HepG2 (cell line): ENCODE measurements at regions not wholly inside any gene's neighbourhood (a gene's known extent, or its start where the extent isn't known, plus 50 kb on each side); places are given as distances from the start of the nearest gene placed in this dataset.

Experiments
- ATAC-seq: fragments of 200-7000 bp; cut with Tn5 transposase; 3 replicates; pipeline ENCODE4 v1.9.1; 2020; ENCODE audit warnings: mild to moderate bottlenecking, moderate library complexity
- BruUV-seq: library from RNA; stranded (reverse); fragments of 400-500 nt; replicated peaks from 2 replicates; lab custom pipeline; 2021; lab: Mats Ljungman, UMichigan
- CTCF ChIA-PET: fragments of 300-600 bp; formaldehyde crosslinking; extraction: SDS; loops from one replicate; lab custom pipeline; 2021; ENCODE audit warnings: low total read pairs, inconsistent platforms, low intra/inter-chr PET ratio; lab: Yijun Ruan, JAX
- POLR2A ChIA-PET: fragments of 350-600 bp; sonication (Branson Sonifier 250); formaldehyde crosslinking; loops from one replicate; lab custom pipeline; 2020; ENCODE audit warnings: antibody characterized with exemption, inconsistent platforms; lab: Yijun Ruan, JAX
- DNase-seq: peaks from one replicate; pipeline ENCODE4 v3.0.0-alpha.2; 2015; ENCODE audit warnings: low spot score
- FAIRE-seq: peaks from 3 replicates; lab custom pipeline; 2011; peaks lifted over from hg19 to GRCh38; lab: Jason Lieb, UNC
- H2AFZ ChIP-seq: one replicate; pipeline ENCODE4 v1.6.1; 2011; ENCODE audit warnings: low read length, inconsistent platforms
- H3K27ac ChIP-seq: fragments of 300-600 bp; 3 replicates; pipeline ENCODE4 v1.8.0; 2011; ENCODE audit warnings: mixed run types, mild to moderate bottlenecking, mixed read lengths, low read length, inconsistent platforms; ENCODE audit not compliant: insufficient read depth; ENCODE audit errors: extremely low read length
- H3K27me3 ChIP-seq, 2 experiments: fragments of 200-600 bp in 1 of 2; 2 replicates in 1 of 2; 3 replicates in 1 of 2; pipeline versions ENCODE4 v1.6.0 to v1.8.0; 2011; ENCODE audit warnings: low read length in 2 of 2, mild to moderate bottlenecking in 2 of 2, moderate library complexity in 2 of 2, inconsistent platforms in 1 of 2; ENCODE audit not compliant: insufficient read depth in 2 of 2, control insufficient read depth in 1 of 2
- H3K36me3 ChIP-seq, 2 experiments: fragments of 200-600 bp in 1 of 2; replicated peaks in 1 of 2; 2 replicates in 1 of 2; 3 replicates in 1 of 2; pipeline versions ENCODE4 v1.5.1 to v1.8.0; 2011; ENCODE audit warnings: low read length in 2 of 2, inconsistent platforms in 1 of 2; ENCODE audit not compliant: insufficient read depth in 2 of 2, control insufficient read depth in 1 of 2
- H3K4me1 ChIP-seq: 2 replicates; pipeline ENCODE4 v1.5.1; 2012; ENCODE audit warnings: low read length, inconsistent platforms; ENCODE audit not compliant: insufficient read depth
- H3K4me2 ChIP-seq: 2 replicates; pipeline ENCODE4 v1.6.0; 2011; ENCODE audit warnings: low read depth, low read length, inconsistent platforms
- H3K4me3 ChIP-seq, 3 experiments: fragments of 200-600 bp in 1 of 3; sonication (generic), shearing (Covaris generic) in 1 of 3; replicated peaks in 1 of 3; 2 replicates each; pipeline ENCODE4 v1.5.1; 2011 to 2016; ENCODE audit warnings: low read length in 3 of 3, inconsistent platforms in 2 of 3, low read depth in 2 of 3, mild to moderate bottlenecking in 2 of 3, control low read depth in 1 of 3, mixed read lengths in 1 of 3; ENCODE audit not compliant: insufficient read depth in 1 of 3
- H3K79me2 ChIP-seq: one replicate; pipeline ENCODE4 v1.6.1; 2011; ENCODE audit warnings: low read length, inconsistent platforms; ENCODE audit not compliant: insufficient read depth
- H3K9ac ChIP-seq: 2 replicates; pipeline ENCODE4 v1.6.0; 2011; ENCODE audit warnings: mild to moderate bottlenecking, low read depth, low read length, inconsistent platforms; ENCODE audit not compliant: insufficient read depth
- H3K9me3 ChIP-seq: 2 replicates; pipeline ENCODE4 v1.5.1; 2012; ENCODE audit warnings: mild to moderate bottlenecking, low read length
- H4K20me1 ChIP-seq: 2 replicates; pipeline ENCODE4 v1.6.0; 2011; ENCODE audit warnings: inconsistent platforms, mild to moderate bottlenecking, low read length, moderate library complexity; ENCODE audit not compliant: insufficient read depth
- AHR ChIP-seq: IDR thresholded peaks from 2 replicates; pipeline ENCODE4 v1.6.1; 2018; ENCODE audit warnings: missing genetic modification reagents, missing compliant biosample characterization
- ARID4A ChIP-seq: sonication (generic); formaldehyde crosslinking; IDR thresholded peaks from 2 replicates; pipeline ENCODE4 v1.5.0; 2020; ENCODE audit warnings: mild to moderate bottlenecking, missing genetic modification reagents, borderline replicate concordance
- LCORL ChIP-seq, 2 experiments: fragments of 450-650 bp in 1 of 2; sonication (generic) in 1 of 2; formaldehyde crosslinking in 1 of 2; IDR thresholded peaks; 2 replicates each; pipeline versions ENCODE4 v1.5.0 to v1.6.1; 2017 to 2020; ENCODE audit warnings: antibody characterized with exemption in 1 of 2, missing genetic modification reagents in 1 of 2
- PAF1 ChIP-seq: IDR thresholded peaks from 2 replicates; pipeline ENCODE4 v1.6.1; 2016; ENCODE audit warnings: missing genetic modification reagents, missing compliant biosample characterization
- SSRP1 ChIP-seq: IDR thresholded peaks from 2 replicates; pipeline ENCODE4 v1.6.1; 2016; ENCODE audit warnings: control low read depth
- TRIM24 ChIP-seq: sonication (generic); formaldehyde crosslinking; IDR thresholded peaks from 2 replicates; pipeline ENCODE4 v1.8.0; 2022; ENCODE audit warnings: mild to moderate bottlenecking, missing genetic modification reagents
- ZNF496 ChIP-seq: sonication (generic); formaldehyde crosslinking; IDR thresholded peaks from 2 replicates; pipeline ENCODE4 v1.8.1; 2023; ENCODE audit warnings: mild to moderate bottlenecking, moderate library complexity, missing genetic modification reagents; ENCODE audit not compliant: insufficient replicate concordance
- WGBS: methylation state at CpG from one replicate; pipeline ENCODE4 v1.1.6; 2017; ENCODE audit warnings: low lambda C conversion rate; 5-methylcytosine and 5-hydroxymethylcytosine counted together
- in situ Hi-C: cut with HindIII; loops from 2 replicates; pipeline ENCODE4 v1.10.0; 2017; ENCODE audit warnings: low pct_unique_long_range_greater_than_20kb; ENCODE audit not compliant: extremely low pct_ligation_motif_present
- intact Hi-C: fragments of 100-400 bp; cut with micrococcal nuclease; formaldehyde crosslinking; loops from one replicate; pipeline ENCODE4 v1.10.0; 2022; ENCODE audit not compliant: unreplicated experiment

- Histone ChIP-seq H3K27me3 (no peaks in the 10 kb centered on the region), H3K79me2 (no peaks in the 10 kb centered on the region), H4K20me1 (no peaks in the 10 kb centered on the region), H3K27ac (no peak overlapping the region), H3K4me2 (no peak overlapping the region), H3K36me3 (no peaks in the 10 kb centered on the region), H2AFZ (no peak overlapping the region), H3K4me1 (no peaks in the 10 kb centered on the region), H3K9me3 (no peaks in the 10 kb centered on the region), H3K4me3 (no peak overlapping the region), H3K9ac (no peak overlapping the region)
- in situ Hi-C loops (no loop called here), intact Hi-C loops (no loop called here)
- no peak for TF ChIP-seq SSRP1 (CRISPR knock-in tag)
- TF ChIP-seq AHR = no peak
- TF ChIP-seq ZNF496 (CRISPR knock-in tag) = no peak
- no peak for TF ChIP-seq ARID4A (CRISPR knock-in tag)
- TF ChIP-seq LCORL (IDR thresholded peaks at IDR 0.05) = no peak
- no peak for TF ChIP-seq LCORL (CRISPR knock-in tag; IDR thresholded peaks at IDR 0.05)
- no peak for TF ChIP-seq TRIM24 (CRISPR knock-in tag)
- no peak for TF ChIP-seq PAF1 (CRISPR knock-in tag)
- ATAC-seq (no peak), DNase-seq (no peak), FAIRE-seq (no peak)
- no TSS peak for BruUV-seq
- POLR2A ChIA-PET = no interaction called here
- WGBS = 34% methylated on average over 5 of the region's 5 CpGs
- CTCF ChIA-PET = no interaction called here
Observed at GRCh38 chr12:30251546-30251945, 444.1 kb downstream of the IPO8 start.
